Endothelial cell of umbilical vein (primary cell): ENCODE measurements at regions not wholly inside any gene's neighbourhood (a gene's known extent, or its start where the extent isn't known, plus 50 kb on each side); places are given as distances from the start of the nearest gene placed in this dataset.

Experiments
- BruUV-seq: library from RNA; stranded (reverse); fragments of 400-500 nt; replicated peaks from 2 replicates; lab custom pipeline; 2021; lab: Mats Ljungman, UMichigan
- CTCF ChIA-PET: fragments of 300-600, 350-600 bp; sonication (Branson Sonifier 250); formaldehyde crosslinking; loops from one replicate; lab custom pipeline; 2021; ENCODE audit warnings: antibody characterized with exemption, inconsistent platforms; lab: Charles Lee
- POLR2A ChIA-PET: fragments of 300-600, 350-600 bp; sonication (Branson Sonifier 250); formaldehyde crosslinking; loops from one replicate; lab custom pipeline; 2021; ENCODE audit warnings: antibody characterized with exemption, inconsistent platforms; lab: Charles Lee
- DNase-seq: peaks from one replicate; pipeline ENCODE4 v3.0.0-alpha.2; 2011; ENCODE audit warnings: low read depth, low spot score
- FAIRE-seq: peaks from 2 replicates; lab custom pipeline; 2011; peaks lifted over from hg19 to GRCh38; lab: Jason Lieb, UNC
- H2AFZ ChIP-seq: 2 replicates; pipeline ENCODE4 v1.6.0; 2012; ENCODE audit warnings: low read depth, low read length, control low read depth, inconsistent platforms
- H3K27ac ChIP-seq: 2 replicates; pipeline ENCODE4 v1.5.1; 2011; ENCODE audit warnings: low read depth, mild to moderate bottlenecking, control low read depth, low read length, moderate library complexity; ENCODE audit not compliant: insufficient read depth
- H3K27me3 ChIP-seq, 2 experiments: 2 replicates each; pipeline versions ENCODE4 v1.6.0 to v1.6.1; 2011; ENCODE audit warnings: low read length in 2 of 2, mixed read lengths in 1 of 2; ENCODE audit not compliant: control insufficient read depth in 2 of 2, insufficient read depth in 2 of 2
- H3K36me3 ChIP-seq, 2 experiments: 2 replicates in 1 of 2; 3 replicates in 1 of 2; pipeline ENCODE4 v1.5.1; 2011; ENCODE audit warnings: low read length in 2 of 2, mild to moderate bottlenecking in 1 of 2, moderate library complexity in 1 of 2; ENCODE audit not compliant: control insufficient read depth in 2 of 2, insufficient read depth in 2 of 2; ENCODE audit errors: extremely low read depth in 1 of 2
- H3K4me1 ChIP-seq: 3 replicates; pipeline ENCODE4 v1.5.1; 2011; ENCODE audit warnings: mild to moderate bottlenecking, low read length; ENCODE audit not compliant: control insufficient read depth, insufficient read depth; ENCODE audit errors: extremely low read depth
- H3K4me2 ChIP-seq: 2 replicates; pipeline ENCODE4 v1.6.1; 2011; ENCODE audit warnings: low read length, control low read depth, mixed read lengths; ENCODE audit not compliant: insufficient read depth
- H3K4me3 ChIP-seq, 3 experiments: fragments of 200-600 bp in 1 of 3; sonication (generic), shearing (Covaris generic) in 1 of 3; replicated peaks in 1 of 3; 2 replicates each; pipeline ENCODE4 v1.5.1; 2011 to 2016; ENCODE audit warnings: control low read depth in 3 of 3, low read length in 3 of 3, mild to moderate bottlenecking in 2 of 3, inconsistent platforms in 1 of 3, low read depth in 1 of 3, moderate library complexity in 1 of 3; ENCODE audit not compliant: insufficient read depth in 1 of 3
- H3K79me2 ChIP-seq: 2 replicates; pipeline ENCODE4 v1.6.0; 2012; ENCODE audit warnings: low read length, inconsistent platforms; ENCODE audit not compliant: control insufficient read depth, insufficient read depth
- H3K9ac ChIP-seq: replicated peaks from 2 replicates; pipeline ENCODE3; 2011; ENCODE audit warnings: low read length, control low read depth; ENCODE audit not compliant: insufficient read depth; ENCODE audit errors: extremely low read depth
- H3K9me1 ChIP-seq: replicated peaks from 3 replicates; pipeline ENCODE4 v1.6.0; 2011; ENCODE audit warnings: mild to moderate bottlenecking, low read length; ENCODE audit not compliant: control insufficient read depth, insufficient read depth; ENCODE audit errors: extremely low read depth
- H3K9me3 ChIP-seq: replicated peaks from 2 replicates; pipeline ENCODE4 v1.5.1; 2012; ENCODE audit warnings: low read length, inconsistent platforms; ENCODE audit not compliant: control insufficient read depth, insufficient read depth
- H4K20me1 ChIP-seq: replicated peaks from 2 replicates; pipeline ENCODE3; 2011; ENCODE audit warnings: mild to moderate bottlenecking, low read length; ENCODE audit not compliant: control insufficient read depth, insufficient read depth; ENCODE audit errors: extremely low read depth
- EZH2 ChIP-seq: IDR thresholded peaks from 2 replicates; pipeline ENCODE4 v1.6.1; 2012; ENCODE audit warnings: borderline replicate concordance, low read depth, mild to moderate bottlenecking, moderate library complexity, low read length, inconsistent platforms; ENCODE audit not compliant: severe bottlenecking
- FOS ChIP-seq: IDR thresholded peaks from 2 replicates; pipeline ENCODE4 v1.6.1; 2011; ENCODE audit warnings: mild to moderate bottlenecking, low read length, moderate library complexity, borderline replicate concordance; ENCODE audit not compliant: insufficient read depth
- GATA2 ChIP-seq: IDR thresholded peaks from 2 replicates; pipeline ENCODE4 v1.7.0; 2011; ENCODE audit warnings: low read depth, mild to moderate bottlenecking, moderate library complexity, mixed read lengths, low read length; ENCODE audit not compliant: insufficient read length, insufficient read depth
- JUN ChIP-seq: IDR thresholded peaks from 2 replicates; pipeline ENCODE4 v1.6.1; 2011; ENCODE audit warnings: borderline replicate concordance, low read depth; ENCODE audit not compliant: insufficient read length, insufficient read depth
- MAX ChIP-seq: IDR thresholded peaks from 2 replicates; pipeline ENCODE4 v1.6.1; 2011; ENCODE audit not compliant: insufficient read depth, insufficient read length
- MYC ChIP-seq: IDR thresholded peaks from one replicate; pipeline ENCODE4 v1.6.1; 2011; ENCODE audit warnings: mild to moderate bottlenecking, low read depth, low read length
- POLR2A ChIP-seq: IDR thresholded peaks from 2 replicates; pipeline ENCODE4 v1.6.1; 2012; ENCODE audit warnings: low read depth, mild to moderate bottlenecking, control low read depth, low read length
- POLR2AphosphoS5 ChIP-seq: IDR thresholded peaks from 2 replicates; pipeline ENCODE4 v1.6.1; 2012; ENCODE audit warnings: low read depth, mild to moderate bottlenecking, control low read depth, low read length, moderate library complexity; ENCODE audit not compliant: insufficient read depth
- dilution Hi-C: fragments of 300-500 bp; cut with MboI; formaldehyde crosslinking; loops from one replicate; pipeline ENCODE4 v1.15.0; 2019; ENCODE audit warnings: low sequenced_read_pairs; ENCODE audit not compliant: extremely low pct_ligation_motif_present
- intact Hi-C: fragments of 100-400 bp; cut with micrococcal nuclease; formaldehyde crosslinking; loops from one replicate; pipeline ENCODE4 v1.10.0; 2022

DNA sequence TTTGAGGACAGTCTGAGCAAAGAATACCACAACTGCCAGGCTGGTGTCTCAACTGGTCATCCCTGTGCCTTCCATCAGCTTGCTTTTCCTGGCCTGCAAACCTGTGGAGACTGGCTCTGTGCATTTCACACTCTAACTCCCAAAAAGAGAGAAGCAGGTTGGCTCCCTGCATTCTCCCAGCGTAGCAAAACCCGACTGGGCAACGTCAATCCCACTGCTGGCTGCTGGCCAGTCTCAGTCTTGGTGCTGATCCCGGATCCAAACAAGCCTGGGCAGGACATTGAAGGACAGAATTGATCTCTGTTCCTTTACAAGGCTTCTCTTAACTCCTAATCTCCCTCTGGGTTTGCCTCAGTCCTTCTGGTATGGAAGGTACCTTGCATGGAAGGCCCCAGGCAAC, 65.4 kb downstream of the FZD10 start:
- dilution Hi-C loops = no loop called here
- no peak for FAIRE-seq

GRCh38 chr12:130236446-130236845, 74.2 kb downstream of the FZD10 start:
- H3K9me3 ChIP-seq = peaks cover 2% of the 10 kb centered on the region
- CTCF ChIA-PET = no interaction called here
- intact Hi-C loops = no loop called here
- no peak overlapping the region for H3K4me2 ChIP-seq
- FAIRE-seq (no peak), DNase-seq (no peak)
- no peaks in the 10 kb centered on the region for H4K20me1 ChIP-seq
- no peak overlapping the region for H3K27ac ChIP-seq
- no peaks in the 10 kb centered on the region for H3K9me1 ChIP-seq
- H3K27me3 ChIP-seq = no peaks in the 10 kb centered on the region
- no peak overlapping the region for H3K9ac ChIP-seq
- no peak overlapping the region for H3K4me3 ChIP-seq
- dilution Hi-C loops = no loop called here
- TF ChIP-seq EZH2 = no peak
- no peak for TF ChIP-seq POLR2AphosphoS5
- TF ChIP-seq FOS = no peak
- TF ChIP-seq JUN = no peak
- no peak for TF ChIP-seq POLR2A
- no peak for TF ChIP-seq MAX
- TF ChIP-seq GATA2 = no peak
- TF ChIP-seq MYC = no peak
- no peaks in the 10 kb centered on the region for H3K36me3 ChIP-seq
- H3K79me2 ChIP-seq = no peaks in the 10 kb centered on the region
- BruUV-seq = no TSS peak
- H3K4me1 ChIP-seq = no peaks in the 10 kb centered on the region
- no peak overlapping the region for H2AFZ ChIP-seq
- POLR2A ChIA-PET = no interaction called here

More for the DNA sequence above, 65.4 kb downstream of the FZD10 start:
- H3K4me2 ChIP-seq = no peak overlapping the region
- intact Hi-C loops = no loop called here
- H3K79me2 ChIP-seq = no peaks in the 10 kb centered on the region
- TF ChIP-seq EZH2 = no peak
- TF ChIP-seq POLR2AphosphoS5 = no peak
- TF ChIP-seq POLR2A = no peak
- no peak for TF ChIP-seq FOS
- no peak for TF ChIP-seq JUN
- POLR2A ChIA-PET = no interaction called here
- H2AFZ ChIP-seq = no peak overlapping the region
- H3K27ac ChIP-seq = no peak overlapping the region
- CTCF ChIA-PET = no interaction called here
- no peak for DNase-seq
- H4K20me1 ChIP-seq = no peaks in the 10 kb centered on the region
- no peaks in the 10 kb centered on the region for H3K27me3 ChIP-seq
- H3K9me1 ChIP-seq = no peaks in the 10 kb centered on the region
- H3K36me3 ChIP-seq = no peaks in the 10 kb centered on the region
- H3K4me3 ChIP-seq = no peak overlapping the region
- H3K9me3 ChIP-seq = peaks cover 2% of the 10 kb centered on the region
- H3K9ac ChIP-seq = no peak overlapping the region
- H3K4me1 ChIP-seq = no peaks in the 10 kb centered on the region
- no TSS peak for BruUV-seq
